PFSK-1 (cell line): ENCODE measurements at regions not wholly inside any gene's neighbourhood (a gene's known extent, or its start where the extent isn't known, plus 50 kb on each side); places are given as distances from the start of the nearest gene placed in this dataset.

Experiments
- FOXP2 ChIP-seq: optimal IDR thresholded peaks from 2 replicates; pipeline ENCODE3; 2011; ENCODE audit warnings: borderline replicate concordance, control low read depth, inconsistent platforms; ENCODE audit not compliant: insufficient read depth; ENCODE audit errors: extremely low read length, extremely low read depth
- POLR2AphosphoS5 ChIP-seq: IDR thresholded peaks from 2 replicates; pipeline ENCODE4 v1.6.1; 2012; ENCODE audit warnings: low read depth, mild to moderate bottlenecking, control low read depth, low read length, moderate library complexity
- REST ChIP-seq, 2 experiments: IDR thresholded peaks; 2 replicates each; pipeline versions ENCODE4 v1.6.1 to v1.8.0; 2011 to 2012; ENCODE audit warnings: low read depth in 2 of 2, low read length in 2 of 2, control low read depth in 1 of 2, inconsistent platforms in 1 of 2, mild to moderate bottlenecking in 1 of 2, moderate library complexity in 1 of 2; ENCODE audit not compliant: insufficient read depth in 1 of 2
- SIN3A ChIP-seq: IDR thresholded peaks from 2 replicates; pipeline ENCODE4 v1.6.1; 2012; ENCODE audit warnings: mild to moderate bottlenecking, low read length, moderate library complexity, borderline replicate concordance; ENCODE audit not compliant: insufficient read depth
- TAF1 ChIP-seq: IDR thresholded peaks from 2 replicates; pipeline ENCODE4 v1.6.1; 2012; ENCODE audit warnings: low read length, control low read depth, borderline replicate concordance; ENCODE audit not compliant: insufficient read depth

- TF ChIP-seq POLR2AphosphoS5: no peak
- no peak for TF ChIP-seq TAF1
- no peak for TF ChIP-seq REST (IDR thresholded peaks at IDR 0.05; ENCODE audit: insufficient read depth in 1 of 2, low read depth in 2 of 2, low read length in 2 of 2)
- TF ChIP-seq SIN3A: no peak
- no peak for TF ChIP-seq FOXP2
Measured at GRCh38 chr11:26040339-26040738, 291.6 kb upstream of the ANO3 start.
